ENCODE measurements at regions not wholly inside any gene's neighbourhood (a gene's known extent, or its start where the extent isn't known, plus 50 kb on each side); places are given as distances from the start of the nearest gene placed in this dataset.

- Histone ChIP-seq H3K36me3 (ENCODE audit: insufficient read depth, low read length) (no peaks in the 10 kb centered on the region), H3K79me2 (ENCODE audit: insufficient read depth, low read length) (no peaks in the 10 kb centered on the region), H3K4me3 (ENCODE audit: low read depth, low read length, poor library complexity, severe bottlenecking) (no peak overlapping the region), H3K4me1 (ENCODE audit: insufficient read depth, low read length, severe bottlenecking) (no peaks in the 10 kb centered on the region), H2AFZ (ENCODE audit: low read length) (no peak overlapping the region), H3K9me2 (ENCODE audit: low read depth, low read length) (no peaks in the 10 kb centered on the region), H3K4me2 (ENCODE audit: low read length) (no peak overlapping the region), H3K9me3 (ENCODE audit: low read length) (peaks cover 7% of the 10 kb centered on the region; the same call in 1 of the 2 replicates), H3K9ac (ENCODE audit: low read length) (no peak overlapping the region), H3K27me3 (ENCODE audit: insufficient read depth, low read length) (no peaks in the 10 kb centered on the region), H3F3A (ENCODE audit: insufficient read depth, low read length) (no peaks in the 10 kb centered on the region), H4K20me1 (ENCODE audit: insufficient read depth, low read length) (no peaks in the 10 kb centered on the region), H3K27ac (ENCODE audit: low read depth, low read length, poor library complexity, severe bottlenecking) (no peak overlapping the region)
- no peak for TF ChIP-seq EZH2 (IDR thresholded peaks at IDR 0.05; ENCODE audit: borderline replicate concordance, low read length)
- TF ChIP-seq, protein P1, sequence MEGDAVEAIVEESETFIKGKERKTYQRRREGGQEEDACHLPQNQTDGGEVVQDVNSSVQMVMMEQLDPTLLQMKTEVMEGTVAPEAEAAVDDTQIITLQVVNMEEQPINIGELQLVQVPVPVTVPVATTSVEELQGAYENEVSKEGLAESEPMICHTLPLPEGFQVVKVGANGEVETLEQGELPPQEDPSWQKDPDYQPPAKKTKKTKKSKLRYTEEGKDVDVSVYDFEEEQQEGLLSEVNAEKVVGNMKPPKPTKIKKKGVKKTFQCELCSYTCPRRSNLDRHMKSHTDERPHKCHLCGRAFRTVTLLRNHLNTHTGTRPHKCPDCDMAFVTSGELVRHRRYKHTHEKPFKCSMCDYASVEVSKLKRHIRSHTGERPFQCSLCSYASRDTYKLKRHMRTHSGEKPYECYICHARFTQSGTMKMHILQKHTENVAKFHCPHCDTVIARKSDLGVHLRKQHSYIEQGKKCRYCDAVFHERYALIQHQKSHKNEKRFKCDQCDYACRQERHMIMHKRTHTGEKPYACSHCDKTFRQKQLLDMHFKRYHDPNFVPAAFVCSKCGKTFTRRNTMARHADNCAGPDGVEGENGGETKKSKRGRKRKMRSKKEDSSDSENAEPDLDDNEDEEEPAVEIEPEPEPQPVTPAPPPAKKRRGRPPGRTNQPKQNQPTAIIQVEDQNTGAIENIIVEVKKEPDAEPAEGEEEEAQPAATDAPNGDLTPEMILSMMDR (IDR thresholded peaks at IDR 0.05; ENCODE audit: low read length): no peak
Measured at GRCh38 chr7:131883769-131884168, 327.3 kb upstream of the PODXL start.

DNA sequence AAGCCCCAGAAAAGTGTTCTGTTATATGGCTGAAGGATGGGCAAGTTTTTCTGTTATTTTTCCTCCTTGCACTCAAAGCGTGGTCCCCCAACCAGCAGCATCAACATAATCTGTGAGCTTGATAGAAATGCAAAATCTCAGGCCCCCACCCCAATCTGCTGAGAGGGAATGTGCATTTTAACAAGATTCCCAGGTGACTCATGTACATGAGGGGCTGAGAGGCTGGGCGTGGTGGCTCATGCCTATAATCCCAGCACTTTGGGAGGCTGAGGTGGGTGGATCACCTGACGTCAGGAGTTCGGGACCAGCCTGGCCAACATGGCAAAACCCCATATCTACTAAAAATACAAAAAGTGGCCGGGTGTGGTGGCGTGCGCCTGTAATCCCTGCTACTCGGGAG lies 326.8 kb upstream of the PODXL start:
- H3K36me3 ChIP-seq (ENCODE audit: insufficient read depth, low read length): no peaks in the 10 kb centered on the region
- H3F3A ChIP-seq (ENCODE audit: insufficient read depth, low read length): no peaks in the 10 kb centered on the region
- TF ChIP-seq EZH2 (IDR thresholded peaks at IDR 0.05; ENCODE audit: borderline replicate concordance, low read length): no peak
- TF ChIP-seq, protein P1 (IDR thresholded peaks at IDR 0.05; ENCODE audit: low read length): no peak
- no peak overlapping the region for H3K4me3 ChIP-seq (ENCODE audit: low read depth, low read length, poor library complexity, severe bottlenecking)
- no peaks in the 10 kb centered on the region for H4K20me1 ChIP-seq (ENCODE audit: insufficient read depth, low read length)
- no peak overlapping the region for H3K27ac ChIP-seq (ENCODE audit: low read depth, low read length, poor library complexity, severe bottlenecking)
- H3K4me2 ChIP-seq (ENCODE audit: low read length): no peak overlapping the region
- H3K27me3 ChIP-seq (ENCODE audit: insufficient read depth, low read length): no peaks in the 10 kb centered on the region
- H3K9me2 ChIP-seq (ENCODE audit: low read depth, low read length): no peaks in the 10 kb centered on the region
- no peak overlapping the region for H3K9ac ChIP-seq (ENCODE audit: low read length)
- no peak overlapping the region for H2AFZ ChIP-seq (ENCODE audit: low read length)
- H3K79me2 ChIP-seq (ENCODE audit: insufficient read depth, low read length): no peaks in the 10 kb centered on the region
- H3K4me1 ChIP-seq (ENCODE audit: insufficient read depth, low read length, severe bottlenecking): no peaks in the 10 kb centered on the region
- H3K9me3 ChIP-seq (ENCODE audit: low read length): peaks cover 7% of the 10 kb centered on the region; the same call in 1 of the 2 replicates

GRCh38 chr7:131882321-131882720 lies 325.9 kb upstream of the PODXL start:
- Histone ChIP-seq H2AFZ (ENCODE audit: low read length) (no peak overlapping the region), H3K27ac (ENCODE audit: low read depth, low read length, poor library complexity, severe bottlenecking) (no peak overlapping the region), H3K9me3 (ENCODE audit: low read length) (peaks cover 7% of the 10 kb centered on the region; the same call in 1 of the 2 replicates), H3K4me2 (ENCODE audit: low read length) (no peak overlapping the region), H4K20me1 (ENCODE audit: insufficient read depth, low read length) (no peaks in the 10 kb centered on the region), H3K4me3 (ENCODE audit: low read depth, low read length, poor library complexity, severe bottlenecking) (no peak overlapping the region), H3K27me3 (ENCODE audit: insufficient read depth, low read length) (no peaks in the 10 kb centered on the region), H3K9ac (ENCODE audit: low read length) (no peak overlapping the region), H3K4me1 (ENCODE audit: insufficient read depth, low read length, severe bottlenecking) (no peaks in the 10 kb centered on the region), H3K9me2 (ENCODE audit: low read depth, low read length) (no peaks in the 10 kb centered on the region), H3K79me2 (ENCODE audit: insufficient read depth, low read length) (no peaks in the 10 kb centered on the region), H3K36me3 (ENCODE audit: insufficient read depth, low read length) (no peaks in the 10 kb centered on the region), H3F3A (ENCODE audit: insufficient read depth, low read length) (no peaks in the 10 kb centered on the region)
- TF ChIP-seq, protein P1 (IDR thresholded peaks at IDR 0.05; ENCODE audit: low read length): no peak
- no peak for TF ChIP-seq EZH2 (IDR thresholded peaks at IDR 0.05; ENCODE audit: borderline replicate concordance, low read length)
